SU-DHL-6 (cell line): ENCODE measurements at regions not wholly inside any gene's neighbourhood (a gene's known extent, or its start where the extent isn't known, plus 50 kb on each side); places are given as distances from the start of the nearest gene placed in this dataset.

ENCODE experiments used
- EZH2phosphoT487 ChIP-seq: fragments of 200-600 bp; sonication (generic), shearing (Covaris generic); conservative IDR thresholded peaks from 2 replicates; pipeline ENCODE4 v1.6.1; 2018; ENCODE audit warnings: mild to moderate bottlenecking, antibody characterized with exemption, low read length, moderate library complexity, mixed read lengths
- TF ChIP-seq, protein P1 (sequence below): fragments of 200-600 bp; sonication (generic); IDR thresholded peaks from one replicate; pipeline ENCODE4 v1.5.1; 2017; ENCODE audit warnings: antibody characterized with exemption, mild to moderate bottlenecking, low read length, moderate library complexity; ENCODE audit not compliant: insufficient read depth, poor library complexity, severe bottlenecking

DNA sequence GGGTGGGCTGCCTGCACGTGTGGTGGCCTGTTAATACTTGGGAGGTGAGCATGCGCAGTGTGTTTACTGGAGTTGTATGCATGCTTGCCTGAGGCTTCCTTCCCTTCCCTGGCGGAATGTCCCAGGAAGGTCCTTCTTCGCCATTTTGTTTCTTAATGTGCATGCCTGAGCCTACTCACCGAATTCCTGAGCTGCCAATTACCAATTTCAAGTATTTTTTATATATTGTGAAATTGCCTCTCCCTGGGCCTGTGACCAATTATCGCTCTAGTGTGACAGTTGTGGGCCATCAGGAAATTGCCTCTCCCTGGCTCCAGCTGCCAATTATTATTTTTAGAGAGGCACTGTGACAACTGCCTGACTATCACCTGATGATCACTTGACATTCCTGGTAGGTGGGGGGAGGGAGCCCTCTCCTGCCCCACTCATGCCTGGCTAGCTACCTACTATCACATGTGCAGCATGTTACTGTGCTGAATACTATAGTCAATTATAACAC lies 70.0 kb downstream of the FAM50B start:
- TF ChIP-seq, protein P1, sequence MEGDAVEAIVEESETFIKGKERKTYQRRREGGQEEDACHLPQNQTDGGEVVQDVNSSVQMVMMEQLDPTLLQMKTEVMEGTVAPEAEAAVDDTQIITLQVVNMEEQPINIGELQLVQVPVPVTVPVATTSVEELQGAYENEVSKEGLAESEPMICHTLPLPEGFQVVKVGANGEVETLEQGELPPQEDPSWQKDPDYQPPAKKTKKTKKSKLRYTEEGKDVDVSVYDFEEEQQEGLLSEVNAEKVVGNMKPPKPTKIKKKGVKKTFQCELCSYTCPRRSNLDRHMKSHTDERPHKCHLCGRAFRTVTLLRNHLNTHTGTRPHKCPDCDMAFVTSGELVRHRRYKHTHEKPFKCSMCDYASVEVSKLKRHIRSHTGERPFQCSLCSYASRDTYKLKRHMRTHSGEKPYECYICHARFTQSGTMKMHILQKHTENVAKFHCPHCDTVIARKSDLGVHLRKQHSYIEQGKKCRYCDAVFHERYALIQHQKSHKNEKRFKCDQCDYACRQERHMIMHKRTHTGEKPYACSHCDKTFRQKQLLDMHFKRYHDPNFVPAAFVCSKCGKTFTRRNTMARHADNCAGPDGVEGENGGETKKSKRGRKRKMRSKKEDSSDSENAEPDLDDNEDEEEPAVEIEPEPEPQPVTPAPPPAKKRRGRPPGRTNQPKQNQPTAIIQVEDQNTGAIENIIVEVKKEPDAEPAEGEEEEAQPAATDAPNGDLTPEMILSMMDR, result no peak
- TF ChIP-seq EZH2phosphoT487, result no peak
